HepG2 (cell line): ENCODE measurements at regions not wholly inside any gene's neighbourhood (a gene's known extent, or its start where the extent isn't known, plus 50 kb on each side); places are given as distances from the start of the nearest gene placed in this dataset.

Experiments
- ATAC-seq: fragments of 200-7000 bp; cut with Tn5 transposase; 3 replicates; pipeline ENCODE4 v1.9.1; 2020; ENCODE audit warnings: mild to moderate bottlenecking, moderate library complexity
- BruUV-seq: library from RNA; stranded (reverse); fragments of 400-500 nt; replicated peaks from 2 replicates; lab custom pipeline; 2021; lab: Mats Ljungman, UMichigan
- CTCF ChIA-PET: fragments of 300-600 bp; formaldehyde crosslinking; extraction: SDS; loops from one replicate; lab custom pipeline; 2021; ENCODE audit warnings: low total read pairs, inconsistent platforms, low intra/inter-chr PET ratio; lab: Yijun Ruan, JAX
- POLR2A ChIA-PET: fragments of 350-600 bp; sonication (Branson Sonifier 250); formaldehyde crosslinking; loops from one replicate; lab custom pipeline; 2020; ENCODE audit warnings: antibody characterized with exemption, inconsistent platforms; lab: Yijun Ruan, JAX
- DNase-seq: peaks from one replicate; pipeline ENCODE4 v3.0.0-alpha.2; 2015; ENCODE audit warnings: low spot score
- FAIRE-seq: peaks from 3 replicates; lab custom pipeline; 2011; peaks lifted over from hg19 to GRCh38; lab: Jason Lieb, UNC
- H2AFZ ChIP-seq: one replicate; pipeline ENCODE4 v1.6.1; 2011; ENCODE audit warnings: low read length, inconsistent platforms
- H3K27ac ChIP-seq: fragments of 300-600 bp; 3 replicates; pipeline ENCODE4 v1.8.0; 2011; ENCODE audit warnings: mixed run types, mild to moderate bottlenecking, mixed read lengths, low read length, inconsistent platforms; ENCODE audit not compliant: insufficient read depth; ENCODE audit errors: extremely low read length
- H3K27me3 ChIP-seq, 2 experiments: fragments of 200-600 bp in 1 of 2; 2 replicates in 1 of 2; 3 replicates in 1 of 2; pipeline versions ENCODE4 v1.6.0 to v1.8.0; 2011; ENCODE audit warnings: low read length in 2 of 2, mild to moderate bottlenecking in 2 of 2, moderate library complexity in 2 of 2, inconsistent platforms in 1 of 2; ENCODE audit not compliant: insufficient read depth in 2 of 2, control insufficient read depth in 1 of 2
- H3K36me3 ChIP-seq, 2 experiments: fragments of 200-600 bp in 1 of 2; replicated peaks in 1 of 2; 2 replicates in 1 of 2; 3 replicates in 1 of 2; pipeline versions ENCODE4 v1.5.1 to v1.8.0; 2011; ENCODE audit warnings: low read length in 2 of 2, inconsistent platforms in 1 of 2; ENCODE audit not compliant: insufficient read depth in 2 of 2, control insufficient read depth in 1 of 2
- H3K4me1 ChIP-seq: 2 replicates; pipeline ENCODE4 v1.5.1; 2012; ENCODE audit warnings: low read length, inconsistent platforms; ENCODE audit not compliant: insufficient read depth
- H3K4me2 ChIP-seq: 2 replicates; pipeline ENCODE4 v1.6.0; 2011; ENCODE audit warnings: low read depth, low read length, inconsistent platforms
- H3K4me3 ChIP-seq, 3 experiments: fragments of 200-600 bp in 1 of 3; sonication (generic), shearing (Covaris generic) in 1 of 3; replicated peaks in 1 of 3; 2 replicates each; pipeline ENCODE4 v1.5.1; 2011 to 2016; ENCODE audit warnings: low read length in 3 of 3, inconsistent platforms in 2 of 3, low read depth in 2 of 3, mild to moderate bottlenecking in 2 of 3, control low read depth in 1 of 3, mixed read lengths in 1 of 3; ENCODE audit not compliant: insufficient read depth in 1 of 3
- H3K79me2 ChIP-seq: one replicate; pipeline ENCODE4 v1.6.1; 2011; ENCODE audit warnings: low read length, inconsistent platforms; ENCODE audit not compliant: insufficient read depth
- H3K9ac ChIP-seq: 2 replicates; pipeline ENCODE4 v1.6.0; 2011; ENCODE audit warnings: mild to moderate bottlenecking, low read depth, low read length, inconsistent platforms; ENCODE audit not compliant: insufficient read depth
- H3K9me3 ChIP-seq: 2 replicates; pipeline ENCODE4 v1.5.1; 2012; ENCODE audit warnings: mild to moderate bottlenecking, low read length
- H4K20me1 ChIP-seq: 2 replicates; pipeline ENCODE4 v1.6.0; 2011; ENCODE audit warnings: inconsistent platforms, mild to moderate bottlenecking, low read length, moderate library complexity; ENCODE audit not compliant: insufficient read depth
- KDM4B ChIP-seq: sonication (generic); formaldehyde crosslinking; IDR thresholded peaks from 2 replicates; pipeline ENCODE4 v1.4.0; 2020; ENCODE audit warnings: missing genetic modification reagents
- KDM5A ChIP-seq: fragments of 200-600 bp; sonication (generic); IDR thresholded peaks from 2 replicates; pipeline ENCODE4 v1.7.0; 2018; ENCODE audit warnings: antibody characterized with exemption, mild to moderate bottlenecking, low read length, borderline replicate concordance
- NR3C1 ChIP-seq: sonication (generic); formaldehyde crosslinking; IDR thresholded peaks from 2 replicates; pipeline ENCODE4 v1.4.0; 2020; ENCODE audit warnings: missing genetic modification reagents
- SMARCC2 ChIP-seq: fragments of 450-650 bp; IDR thresholded peaks from 2 replicates; pipeline ENCODE4 v1.6.1; 2017; ENCODE audit warnings: antibody characterized with exemption, mild to moderate bottlenecking
- ZMYM4 ChIP-seq: sonication (generic); formaldehyde crosslinking; IDR thresholded peaks from 2 replicates; pipeline ENCODE4 v1.8.1; 2023; ENCODE audit warnings: mild to moderate bottlenecking, missing genetic modification reagents
- ZNF780A ChIP-seq: sonication (generic); formaldehyde crosslinking; IDR thresholded peaks from 2 replicates; pipeline ENCODE4 v1.8.0; 2022; ENCODE audit warnings: mild to moderate bottlenecking, missing genetic modification reagents, moderate library complexity
- WGBS: methylation state at CpG from one replicate; pipeline ENCODE4 v1.1.6; 2017; ENCODE audit warnings: low lambda C conversion rate; 5-methylcytosine and 5-hydroxymethylcytosine counted together
- in situ Hi-C: cut with HindIII; loops from 2 replicates; pipeline ENCODE4 v1.10.0; 2017; ENCODE audit warnings: low pct_unique_long_range_greater_than_20kb; ENCODE audit not compliant: extremely low pct_ligation_motif_present
- intact Hi-C: fragments of 100-400 bp; cut with micrococcal nuclease; formaldehyde crosslinking; loops from one replicate; pipeline ENCODE4 v1.10.0; 2022; ENCODE audit not compliant: unreplicated experiment
- TF ChIP-seq, protein P1 (sequence below): sonication (generic); formaldehyde crosslinking; IDR thresholded peaks from 2 replicates; pipeline ENCODE4; 2020; ENCODE audit warnings: missing genetic modification reagents, mild to moderate bottlenecking, borderline replicate concordance

DNA sequence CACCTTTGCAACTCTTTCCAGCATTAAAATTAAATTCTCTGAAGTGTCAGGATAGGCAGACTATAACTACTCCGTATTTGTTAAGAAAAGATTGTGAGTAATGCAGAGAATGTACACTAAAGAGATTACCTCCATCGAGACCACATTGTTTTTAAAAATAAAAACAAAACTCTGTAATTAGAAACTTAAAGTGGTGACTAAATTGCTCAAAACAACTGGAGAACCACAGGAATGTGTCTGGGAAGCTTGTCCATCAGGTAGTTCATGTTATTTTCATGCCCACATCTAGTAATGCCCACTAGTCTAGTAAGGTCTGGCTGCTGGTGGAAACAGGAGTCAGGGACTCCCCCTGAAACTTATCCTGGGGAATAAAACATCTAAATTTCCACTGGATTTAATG is 103.0 kb upstream of the FOXQ1 start:
- Histone ChIP-seq H3K27ac (no peak overlapping the region), H3K79me2 (peaks cover 23% of the 10 kb centered on the region), H4K20me1 (peaks cover 10% of the 10 kb centered on the region), H3K4me3 (no peak overlapping the region), H3K9me3 (no peaks in the 10 kb centered on the region), H3K36me3 (peaks cover 0 to 6% of the 10 kb centered on the region in 2 experiments; a peak in 1 of 5 replicates), H3K4me2 (no peak overlapping the region), H3K27me3 (no peaks in the 10 kb centered on the region), H2AFZ (no peak overlapping the region), H3K4me1 (peaks cover 5% of the 10 kb centered on the region; the same call in 1 of the 2 replicates), H3K9ac (no peak overlapping the region)
- FAIRE-seq (no peak), DNase-seq (no peak), ATAC-seq (no peak)
- TF ChIP-seq NR3C1 (CRISPR knock-in tag) (no peak), KDM5A (no peak), ZNF780A (CRISPR knock-in tag) (no peak), ZMYM4 (no peak), SMARCC2 (no peak), KDM4B (CRISPR knock-in tag) (no peak)
- TF ChIP-seq, protein P1, sequence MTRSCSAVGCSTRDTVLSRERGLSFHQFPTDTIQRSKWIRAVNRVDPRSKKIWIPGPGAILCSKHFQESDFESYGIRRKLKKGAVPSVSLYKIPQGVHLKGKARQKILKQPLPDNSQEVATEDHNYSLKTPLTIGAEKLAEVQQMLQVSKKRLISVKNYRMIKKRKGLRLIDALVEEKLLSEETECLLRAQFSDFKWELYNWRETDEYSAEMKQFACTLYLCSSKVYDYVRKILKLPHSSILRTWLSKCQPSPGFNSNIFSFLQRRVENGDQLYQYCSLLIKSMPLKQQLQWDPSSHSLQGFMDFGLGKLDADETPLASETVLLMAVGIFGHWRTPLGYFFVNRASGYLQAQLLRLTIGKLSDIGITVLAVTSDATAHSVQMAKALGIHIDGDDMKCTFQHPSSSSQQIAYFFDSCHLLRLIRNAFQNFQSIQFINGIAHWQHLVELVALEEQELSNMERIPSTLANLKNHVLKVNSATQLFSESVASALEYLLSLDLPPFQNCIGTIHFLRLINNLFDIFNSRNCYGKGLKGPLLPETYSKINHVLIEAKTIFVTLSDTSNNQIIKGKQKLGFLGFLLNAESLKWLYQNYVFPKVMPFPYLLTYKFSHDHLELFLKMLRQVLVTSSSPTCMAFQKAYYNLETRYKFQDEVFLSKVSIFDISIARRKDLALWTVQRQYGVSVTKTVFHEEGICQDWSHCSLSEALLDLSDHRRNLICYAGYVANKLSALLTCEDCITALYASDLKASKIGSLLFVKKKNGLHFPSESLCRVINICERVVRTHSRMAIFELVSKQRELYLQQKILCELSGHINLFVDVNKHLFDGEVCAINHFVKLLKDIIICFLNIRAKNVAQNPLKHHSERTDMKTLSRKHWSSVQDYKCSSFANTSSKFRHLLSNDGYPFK, result no peak
- CTCF ChIA-PET, result no interaction called here
- POLR2A ChIA-PET, result no interaction called here
- 96% methylated on average over 2 of the region's 2 CpGs for WGBS
- in situ Hi-C loops (no loop called here), intact Hi-C loops (no loop called here)
- no TSS peak for BruUV-seq
